GM23338 (cell line): ENCODE measurements at regions not wholly inside any gene's neighbourhood (a gene's known extent, or its start where the extent isn't known, plus 50 kb on each side); places are given as distances from the start of the nearest gene placed in this dataset.

Experiments
- ATAC-seq: fragments of 200-7000 bp; cut with Tn5 transposase; 3 replicates; pipeline ENCODE4 v1.9.1; 2020
- DNase-seq: peaks from one replicate; pipeline ENCODE4 v3.0.0-alpha.2; 2015; ENCODE audit warnings: low spot score
- H2AFZ ChIP-seq: fragments of 200-600 bp; sonication (generic); 2 replicates; pipeline ENCODE4 v1.8.0; 2016; ENCODE audit warnings: antibody characterized with exemption, mild to moderate bottlenecking, moderate library complexity
- H3F3A ChIP-seq: fragments of 200-600 bp; sonication (generic); replicated peaks from 2 replicates; pipeline ENCODE4 v1.8.0; 2017; ENCODE audit warnings: antibody characterized with exemption, mixed run types, low read depth
- H3K27ac ChIP-seq: fragments of 200-600 bp; sonication (generic); 2 replicates; pipeline ENCODE4 v1.6.1; 2016; ENCODE audit warnings: low read depth
- H3K27me3 ChIP-seq: fragments of 200-600 bp; sonication (generic); 2 replicates; pipeline ENCODE4 v1.8.0; 2016; ENCODE audit warnings: mild to moderate bottlenecking, mixed run types, moderate library complexity; ENCODE audit not compliant: insufficient read depth
- H3K36me3 ChIP-seq: fragments of 200-600 bp; sonication (generic); 2 replicates; pipeline ENCODE4 v1.8.0; 2016; ENCODE audit warnings: mild to moderate bottlenecking; ENCODE audit not compliant: insufficient read depth
- H3K4me1 ChIP-seq: fragments of 200-600 bp; sonication (generic); 2 replicates; pipeline ENCODE4 v1.8.0; 2016; ENCODE audit warnings: mild to moderate bottlenecking, moderate library complexity; ENCODE audit not compliant: insufficient read depth
- H3K4me2 ChIP-seq: fragments of 200-600 bp; sonication (generic); 2 replicates; pipeline ENCODE4 v1.7.1; 2017; ENCODE audit warnings: mixed run types
- H3K4me3 ChIP-seq: fragments of 200-600 bp; sonication (generic); 2 replicates; pipeline ENCODE4 v1.6.1; 2016; ENCODE audit warnings: mixed run types
- H3K79me2 ChIP-seq: fragments of 200-600 bp; sonication (generic); replicated peaks from 2 replicates; pipeline ENCODE4 v1.8.0; 2017; ENCODE audit warnings: mild to moderate bottlenecking; ENCODE audit not compliant: insufficient read depth
- H3K9me2 ChIP-seq: fragments of 200-600 bp; sonication (generic); 2 replicates; pipeline ENCODE4 v1.8.0; 2017; ENCODE audit not compliant: insufficient read depth
- H4K20me1 ChIP-seq: fragments of 200-600 bp; sonication (generic); replicated peaks from 2 replicates; pipeline ENCODE4 v1.8.0; 2017; ENCODE audit warnings: mild to moderate bottlenecking; ENCODE audit not compliant: insufficient read depth
- H3K27ac Mint-ChIP-seq: 2 replicates; pipeline ENCODE4 v1.8.0; 2020; ENCODE audit warnings: inconsistent platforms, mild to moderate bottlenecking, moderate library complexity, mixed read lengths
- H3K27me3 Mint-ChIP-seq: 3 replicates; pipeline ENCODE4 v1.8.0; 2022; ENCODE audit warnings: low read depth, mild to moderate bottlenecking, moderate library complexity, mixed read lengths, inconsistent platforms; ENCODE audit not compliant: insufficient read depth, poor library complexity
- H3K36me3 Mint-ChIP-seq: 3 replicates; pipeline ENCODE4 v1.8.0; 2021; ENCODE audit warnings: low read depth, mild to moderate bottlenecking, inconsistent platforms, moderate library complexity, mixed read lengths
- H3K4me1 Mint-ChIP-seq: 3 replicates; pipeline ENCODE4 v1.8.0; 2020; ENCODE audit warnings: mild to moderate bottlenecking, inconsistent platforms, mixed read lengths
- H3K4me3 Mint-ChIP-seq: 3 replicates; pipeline ENCODE4 v1.8.0; 2021; ENCODE audit warnings: moderate library complexity, mild to moderate bottlenecking, inconsistent platforms, mixed read lengths
- H3K9me3 Mint-ChIP-seq: 3 replicates; pipeline ENCODE4 v1.8.0; 2020; ENCODE audit warnings: moderate library complexity, mild to moderate bottlenecking, inconsistent platforms, mixed read lengths
- CTCF ChIP-seq, 2 experiments: fragments of 200-600 bp in 1 of 2; sonication (generic) in 1 of 2; conservative IDR thresholded peaks; 2 replicates each; pipeline versions ENCODE4 v1.5.1 to v1.6.1; 2016 to 2017; ENCODE audit warnings: antibody characterized with exemption in 2 of 2, low read depth in 2 of 2, mild to moderate bottlenecking in 2 of 2, moderate library complexity in 1 of 2
- ETS1 ChIP-seq: IDR thresholded peaks from 2 replicates; pipeline ENCODE4 v1.6.1; 2016; ENCODE audit warnings: antibody characterized with exemption
- EZH2phosphoT487 ChIP-seq: fragments of 200-600 bp; sonication (generic); IDR thresholded peaks from one replicate; pipeline ENCODE4 v1.8.1; 2018; ENCODE audit warnings: antibody characterized with exemption; ENCODE audit not compliant: unreplicated experiment
- JUNB ChIP-seq: IDR thresholded peaks from one replicate; pipeline ENCODE4 v1.6.1; 2016; ENCODE audit warnings: antibody characterized with exemption; ENCODE audit not compliant: unreplicated experiment
- POLR2AphosphoS5 ChIP-seq: IDR thresholded peaks from 2 replicates; pipeline ENCODE4 v1.6.1; 2016; ENCODE audit warnings: antibody characterized with exemption, low read depth
- REST ChIP-seq: IDR thresholded peaks from one replicate; pipeline ENCODE4 v1.6.1; 2018; ENCODE audit warnings: antibody characterized with exemption; ENCODE audit not compliant: unreplicated experiment
- ZNF114 ChIP-seq: fragments of 250-450 bp; sonication (Bioruptor Pico); IDR thresholded peaks from 2 replicates; pipeline ENCODE4 v1.5.0; 2020; ENCODE audit warnings: mild to moderate bottlenecking, moderate library complexity
- ZNF331 ChIP-seq: fragments of 250-450 bp; sonication (Bioruptor Pico); IDR thresholded peaks from 2 replicates; pipeline ENCODE4 v1.5.0; 2020; ENCODE audit warnings: low read depth, mild to moderate bottlenecking, moderate library complexity
- ZNF462 ChIP-seq: fragments of 250-450 bp; sonication (Bioruptor Pico); IDR thresholded peaks from 2 replicates; pipeline ENCODE4 v1.5.0; 2020; ENCODE audit warnings: mild to moderate bottlenecking, moderate library complexity

GRCh38 chr3:102104033-102104432, 254.7 kb downstream of the NFKBIZ start (continued):
- no peak for TF ChIP-seq ZNF462 (CRISPR knock-in tag)
- no peak for TF ChIP-seq ZNF331 (CRISPR knock-in tag)
- TF ChIP-seq JUNB: no peak
- TF ChIP-seq CTCF (conservative IDR thresholded peaks at IDR 0.05; ENCODE audit: low read depth in 2 of 2): no peak

- Histone ChIP-seq H3K27me3 (no peaks in the 10 kb centered on the region), H3F3A (no peaks in the 10 kb centered on the region), H3K4me3 (no peak overlapping the region), H3K36me3 (no peaks in the 10 kb centered on the region; the same call in 1 of the 2 replicates), H3K79me2 (no peaks in the 10 kb centered on the region), H3K4me2 (no peak overlapping the region), H4K20me1 (no peaks in the 10 kb centered on the region), H3K4me1 (no peaks in the 10 kb centered on the region), H3K27ac (no peak overlapping the region), H3K9me2 (no peaks in the 10 kb centered on the region), H2AFZ (no peak overlapping the region)
- ATAC-seq: no peak
- H3K36me3 Mint-ChIP-seq: peaks cover 2% of the 10 kb centered on the region; the same call in 2 of the 3 replicates
- H3K9me3 Mint-ChIP-seq: peaks cover 17% of the 10 kb centered on the region; the same call in 2 of the 3 replicates
- no peak for DNase-seq
- peaks cover 5% of the 10 kb centered on the region; the same call in 2 of the 3 replicates for H3K4me1 Mint-ChIP-seq
- H3K4me3 Mint-ChIP-seq: no peak overlapping the region
- H3K27me3 Mint-ChIP-seq: no peaks in the 10 kb centered on the region
- H3K27ac Mint-ChIP-seq: no peak overlapping the region
- TF ChIP-seq EZH2phosphoT487 (no peak), ZNF114 (CRISPR knock-in tag) (no peak), JUNB (no peak), POLR2AphosphoS5 (no peak), ETS1 (no peak), REST (no peak), ZNF331 (CRISPR knock-in tag) (no peak)
Measured at GRCh38 chr3:102105193-102105592, 255.9 kb downstream of the NFKBIZ start.
